LNCAP (cell line): ENCODE measurements at regions not wholly inside any gene's neighbourhood (a gene's known extent, or its start where the extent isn't known, plus 50 kb on each side); places are given as distances from the start of the nearest gene placed in this dataset.

Experiments
- CTCF ChIP-seq: fragments of 450-650 bp; IDR thresholded peaks from 2 replicates; pipeline ENCODE4 v1.5.1; 2017; ENCODE audit warnings: mild to moderate bottlenecking

- no peak for TF ChIP-seq CTCF
Measured at GRCh38 chrX:43239356-43239755, 416.7 kb upstream of the MAOA start.

- TF ChIP-seq CTCF = no peak
Measured at GRCh38 chrX:43255596-43255995, 400.5 kb upstream of the MAOA start.

- no peak for TF ChIP-seq CTCF
Measured at GRCh38 chrX:43266487-43266886, 389.6 kb upstream of the MAOA start.

GRCh38 chrX:43267652-43268051 lies 388.4 kb upstream of the MAOA start:
- no peak for TF ChIP-seq CTCF

GRCh38 chrX:43269201-43269600 lies 386.9 kb upstream of the MAOA start:
- TF ChIP-seq CTCF = no peak

- no peak for TF ChIP-seq CTCF
Measured at GRCh38 chrX:43277879-43278278, 378.2 kb upstream of the MAOA start.

- no peak for TF ChIP-seq CTCF
Measured at GRCh38 chrX:43278440-43278839, 377.7 kb upstream of the MAOA start.

- TF ChIP-seq CTCF = no peak
Measured at GRCh38 chrX:43279341-43279808, 376.7 kb upstream of the MAOA start.
